NCI-H1694 treated with DMSO at 0.1 percent for 48 hours (cell line): ENCODE measurements at regions not wholly inside any gene's neighbourhood (a gene's known extent, or its start where the extent isn't known, plus 50 kb on each side); places are given as distances from the start of the nearest gene placed in this dataset.

Source experiments
- DNase-seq: peaks from one replicate; lab custom pipeline; 2025; lab: John Stamatoyannopoulos, UW

- DNase-seq, result no peak
Measured at GRCh38 chr2:59920307-59920706, 633.1 kb downstream of the BCL11A start.

- DNase-seq, result no peak
Measured at GRCh38 chr2:59919579-59919978, 633.9 kb downstream of the BCL11A start.

- DNase-seq, result no peak
Measured at GRCh38 chr2:59912042-59912441, 641.4 kb downstream of the BCL11A start.

GRCh38 chr2:59910166-59910565 is 643.3 kb downstream of the BCL11A start:
- no peak for DNase-seq

- DNase-seq, result no peak
Measured at GRCh38 chr2:59909147-59909546, 644.3 kb downstream of the BCL11A start.

- no peak for DNase-seq
Measured at GRCh38 chr2:59905731-59906130, 647.7 kb downstream of the BCL11A start.

GRCh38 chr2:59903994-59904544 is 649.4 kb downstream of the BCL11A start:
- DNase-seq, result no peak

- peak; percentile 77 for DNase-seq
Measured at GRCh38 chr2:59900728-59901452, 652.6 kb downstream of the BCL11A start.

GRCh38 chr2:59899692-59900091 is 653.8 kb downstream of the BCL11A start:
- DNase-seq, result no peak

- DNase-seq, result no peak
Measured at GRCh38 chr2:59896499-59897245, 656.8 kb downstream of the BCL11A start.

- DNase-seq, result no peak
Measured at GRCh38 chr2:59893612-59894011, 659.8 kb downstream of the BCL11A start.

- DNase-seq, result no peak
Measured at GRCh38 chr2:59892398-59892797, 661.1 kb downstream of the BCL11A start.

GRCh38 chr2:59889305-59889704 is 664.1 kb downstream of the BCL11A start:
- no peak for DNase-seq

- DNase-seq, result no peak
Measured at GRCh38 chr2:59888706-59889105, 664.7 kb downstream of the BCL11A start.

GRCh38 chr2:59888015-59888414 is 665.4 kb downstream of the BCL11A start:
- DNase-seq, result no peak

- no peak for DNase-seq
Measured at GRCh38 chr2:59887366-59887765, 666.1 kb downstream of the BCL11A start.

- no peak for DNase-seq
Measured at GRCh38 chr2:59886759-59887158, 666.7 kb downstream of the BCL11A start.

- DNase-seq, result no peak
Measured at GRCh38 chr2:59885541-59885940, 667.9 kb downstream of the BCL11A start.

GRCh38 chr2:59884166-59884565 is 669.3 kb downstream of the BCL11A start:
- no peak for DNase-seq

GRCh38 chr2:59882822-59883221 is 670.6 kb downstream of the BCL11A start:
- DNase-seq, result no peak

- no peak for DNase-seq
Measured at GRCh38 chr2:59882279-59882678, 671.2 kb downstream of the BCL11A start.

GRCh38 chr2:59881218-59881617 is 672.2 kb downstream of the BCL11A start:
- DNase-seq, result no peak

- no peak for DNase-seq
Measured at GRCh38 chr2:59879700-59880131, 673.7 kb downstream of the BCL11A start.
